ENCODE measurements at regions not wholly inside any gene's neighbourhood (a gene's known extent, or its start where the extent isn't known, plus 50 kb on each side); places are given as distances from the start of the nearest gene placed in this dataset.

DNA sequence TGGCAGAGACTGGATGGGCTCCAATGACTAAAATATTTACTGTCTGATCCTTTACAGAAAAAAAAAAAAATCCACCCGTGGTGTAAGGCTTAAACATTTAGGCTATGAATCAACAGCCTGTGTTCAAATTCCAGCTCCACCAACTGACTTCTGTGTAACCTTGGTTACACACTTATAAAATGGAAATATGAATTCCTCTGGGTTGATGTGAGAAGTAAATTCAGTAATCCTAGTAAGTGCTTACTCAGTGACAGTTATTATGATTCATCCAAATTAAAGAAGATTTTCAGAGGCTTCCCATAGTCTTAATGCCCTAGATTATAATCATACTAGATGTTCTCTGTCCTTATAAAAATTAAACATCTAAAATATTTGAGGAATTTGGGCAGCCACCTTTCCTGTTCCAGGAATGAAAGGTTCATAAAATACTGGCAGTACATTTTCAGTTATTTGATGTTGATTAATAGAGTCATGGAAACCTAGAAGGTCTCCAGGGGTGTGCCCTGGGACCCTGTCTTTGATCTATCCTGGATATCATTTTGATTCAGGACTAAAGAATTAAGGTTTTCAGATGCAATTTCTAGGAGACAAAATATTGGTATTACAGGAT lies 180.3 kb upstream of the ZNF217 start:
- TF ChIP-seq POLR2A (IDR thresholded peaks at IDR 0.05), result no peak
- TF ChIP-seq, protein P1, sequence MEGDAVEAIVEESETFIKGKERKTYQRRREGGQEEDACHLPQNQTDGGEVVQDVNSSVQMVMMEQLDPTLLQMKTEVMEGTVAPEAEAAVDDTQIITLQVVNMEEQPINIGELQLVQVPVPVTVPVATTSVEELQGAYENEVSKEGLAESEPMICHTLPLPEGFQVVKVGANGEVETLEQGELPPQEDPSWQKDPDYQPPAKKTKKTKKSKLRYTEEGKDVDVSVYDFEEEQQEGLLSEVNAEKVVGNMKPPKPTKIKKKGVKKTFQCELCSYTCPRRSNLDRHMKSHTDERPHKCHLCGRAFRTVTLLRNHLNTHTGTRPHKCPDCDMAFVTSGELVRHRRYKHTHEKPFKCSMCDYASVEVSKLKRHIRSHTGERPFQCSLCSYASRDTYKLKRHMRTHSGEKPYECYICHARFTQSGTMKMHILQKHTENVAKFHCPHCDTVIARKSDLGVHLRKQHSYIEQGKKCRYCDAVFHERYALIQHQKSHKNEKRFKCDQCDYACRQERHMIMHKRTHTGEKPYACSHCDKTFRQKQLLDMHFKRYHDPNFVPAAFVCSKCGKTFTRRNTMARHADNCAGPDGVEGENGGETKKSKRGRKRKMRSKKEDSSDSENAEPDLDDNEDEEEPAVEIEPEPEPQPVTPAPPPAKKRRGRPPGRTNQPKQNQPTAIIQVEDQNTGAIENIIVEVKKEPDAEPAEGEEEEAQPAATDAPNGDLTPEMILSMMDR (IDR thresholded peaks at IDR 0.05), result no peak

All from breast epithelium (tissue), 3 donors.